ENCODE measurements at regions not wholly inside any gene's neighbourhood (a gene's known extent, or its start where the extent isn't known, plus 50 kb on each side); places are given as distances from the start of the nearest gene placed in this dataset.

DNA sequence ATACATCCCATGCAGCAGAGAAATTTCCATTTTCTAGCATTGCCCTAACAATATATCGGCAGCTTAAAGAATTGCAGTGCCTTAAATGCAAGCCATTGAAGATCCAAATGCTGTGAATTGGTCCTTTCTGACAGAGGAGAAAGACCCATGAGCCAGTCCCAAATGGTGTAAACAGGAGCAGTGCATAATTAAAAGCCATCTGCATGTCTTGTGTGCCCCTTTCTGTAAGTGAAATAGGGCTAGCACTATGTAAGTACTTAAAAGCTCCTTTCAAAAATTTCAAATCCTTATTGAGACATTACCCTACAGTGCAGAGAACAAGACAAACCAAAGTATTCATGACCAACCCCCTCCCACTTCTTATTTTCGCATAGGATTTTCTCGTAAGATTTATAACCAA, 108.7 kb upstream of the LCORL start:
- Histone ChIP-seq H3K4me1 (no peaks in the 10 kb centered on the region), H3K4me3 (no peak overlapping the region), H3K27me3 (no peaks in the 10 kb centered on the region), H3K9me3 (no peaks in the 10 kb centered on the region), H3K36me3 (no peaks in the 10 kb centered on the region), H3K27ac (no peak overlapping the region)
- DNase-seq (ENCODE audit: low spot score in 2 of 2): no peak
- intact Hi-C loops (cut with DNase I): no loop called here
- TF ChIP-seq, protein P1, sequence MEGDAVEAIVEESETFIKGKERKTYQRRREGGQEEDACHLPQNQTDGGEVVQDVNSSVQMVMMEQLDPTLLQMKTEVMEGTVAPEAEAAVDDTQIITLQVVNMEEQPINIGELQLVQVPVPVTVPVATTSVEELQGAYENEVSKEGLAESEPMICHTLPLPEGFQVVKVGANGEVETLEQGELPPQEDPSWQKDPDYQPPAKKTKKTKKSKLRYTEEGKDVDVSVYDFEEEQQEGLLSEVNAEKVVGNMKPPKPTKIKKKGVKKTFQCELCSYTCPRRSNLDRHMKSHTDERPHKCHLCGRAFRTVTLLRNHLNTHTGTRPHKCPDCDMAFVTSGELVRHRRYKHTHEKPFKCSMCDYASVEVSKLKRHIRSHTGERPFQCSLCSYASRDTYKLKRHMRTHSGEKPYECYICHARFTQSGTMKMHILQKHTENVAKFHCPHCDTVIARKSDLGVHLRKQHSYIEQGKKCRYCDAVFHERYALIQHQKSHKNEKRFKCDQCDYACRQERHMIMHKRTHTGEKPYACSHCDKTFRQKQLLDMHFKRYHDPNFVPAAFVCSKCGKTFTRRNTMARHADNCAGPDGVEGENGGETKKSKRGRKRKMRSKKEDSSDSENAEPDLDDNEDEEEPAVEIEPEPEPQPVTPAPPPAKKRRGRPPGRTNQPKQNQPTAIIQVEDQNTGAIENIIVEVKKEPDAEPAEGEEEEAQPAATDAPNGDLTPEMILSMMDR (IDR thresholded peaks at IDR 0.05): no peak

DNA sequence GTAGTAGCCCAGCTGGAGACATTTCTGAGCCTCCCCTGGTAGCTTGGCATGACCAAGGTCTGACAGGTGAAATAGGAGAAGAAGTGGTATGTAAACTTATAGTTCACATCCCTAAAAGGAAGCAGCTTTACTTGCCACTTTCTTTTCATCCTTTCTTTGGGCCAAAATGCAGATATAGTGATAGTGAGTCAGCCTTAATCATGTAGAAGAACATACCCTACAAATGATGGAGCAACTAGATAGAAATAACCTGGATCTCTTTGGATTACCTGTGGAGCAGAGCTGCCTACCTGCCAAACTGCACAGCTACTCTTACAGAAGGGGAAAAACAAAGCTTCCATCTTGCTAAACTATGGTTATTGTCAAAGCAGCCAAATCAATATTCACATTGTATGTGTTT, 106.7 kb upstream of the LCORL start:
- Histone ChIP-seq H3K4me1 (no peaks in the 10 kb centered on the region), H3K27me3 (no peaks in the 10 kb centered on the region), H3K36me3 (no peaks in the 10 kb centered on the region), H3K27ac (no peak overlapping the region), H3K9me3 (no peaks in the 10 kb centered on the region), H3K4me3 (no peak overlapping the region)
- TF ChIP-seq, protein P1 (IDR thresholded peaks at IDR 0.05): no peak
- intact Hi-C loops (cut with DNase I): no loop called here
- DNase-seq (ENCODE audit: low spot score in 2 of 2): no peak

DNA sequence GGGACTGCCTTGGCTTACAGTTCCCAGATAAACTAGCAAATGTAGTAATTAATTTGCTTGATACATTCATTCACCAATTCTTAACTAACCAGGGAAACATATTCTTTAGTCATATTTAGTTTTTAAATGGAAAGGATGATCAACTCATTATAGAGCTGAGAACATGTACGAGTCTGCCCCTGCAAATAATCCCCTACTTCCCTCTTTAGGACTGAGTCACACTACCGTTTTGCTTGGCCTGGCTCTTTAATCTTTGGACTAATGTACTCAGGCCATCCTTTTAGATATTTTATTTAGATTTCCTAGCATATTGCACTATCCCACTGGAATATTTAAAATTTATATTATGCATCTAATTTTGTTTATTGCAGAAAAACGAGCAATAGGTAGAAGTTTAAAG, 105.5 kb upstream of the LCORL start:
- no peaks in the 10 kb centered on the region for H3K9me3 ChIP-seq
- H3K27ac ChIP-seq: no peak overlapping the region
- H3K4me3 ChIP-seq: no peak overlapping the region
- intact Hi-C loops (cut with DNase I): no loop called here
- no peaks in the 10 kb centered on the region for H3K36me3 ChIP-seq
- H3K27me3 ChIP-seq: no peaks in the 10 kb centered on the region
- TF ChIP-seq, protein P1 (IDR thresholded peaks at IDR 0.05): no peak
- no peak for DNase-seq (ENCODE audit: low spot score in 2 of 2)
- no peaks in the 10 kb centered on the region for H3K4me1 ChIP-seq

DNA sequence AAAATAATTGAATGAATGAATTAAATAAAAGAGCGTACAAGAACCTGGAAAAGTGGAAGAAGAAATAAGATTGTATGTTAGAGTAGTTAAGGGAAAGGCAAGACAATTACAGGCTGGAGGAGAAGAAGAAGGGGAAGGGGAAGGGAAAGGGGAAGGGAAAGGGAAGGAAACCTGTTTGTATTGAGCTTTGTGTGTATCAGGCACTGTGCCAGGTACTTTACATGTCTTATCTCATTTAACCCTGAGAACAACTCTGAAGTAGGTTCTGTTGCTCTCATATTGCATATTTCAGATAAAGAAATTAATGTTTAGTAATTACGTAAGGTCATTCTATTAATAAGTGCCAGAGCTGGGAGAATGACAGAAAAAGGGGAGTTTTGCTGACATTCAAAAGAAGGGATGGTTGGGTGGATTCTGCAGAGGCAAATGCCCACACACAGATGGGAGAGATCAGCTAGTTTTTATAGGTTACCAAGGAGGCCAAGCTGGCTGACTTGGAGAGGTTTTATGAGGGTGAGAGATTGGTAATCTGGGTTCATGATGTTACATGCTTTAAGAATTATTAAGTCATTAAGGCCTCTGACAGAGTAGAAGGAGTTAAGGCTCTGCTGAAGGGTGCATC, 92.3 kb upstream of the LCORL start:
- intact Hi-C loops (cut with DNase I): no loop called here
- TF ChIP-seq, protein P1 (IDR thresholded peaks at IDR 0.05): no peak
- H3K4me1 ChIP-seq: no peaks in the 10 kb centered on the region

DNA sequence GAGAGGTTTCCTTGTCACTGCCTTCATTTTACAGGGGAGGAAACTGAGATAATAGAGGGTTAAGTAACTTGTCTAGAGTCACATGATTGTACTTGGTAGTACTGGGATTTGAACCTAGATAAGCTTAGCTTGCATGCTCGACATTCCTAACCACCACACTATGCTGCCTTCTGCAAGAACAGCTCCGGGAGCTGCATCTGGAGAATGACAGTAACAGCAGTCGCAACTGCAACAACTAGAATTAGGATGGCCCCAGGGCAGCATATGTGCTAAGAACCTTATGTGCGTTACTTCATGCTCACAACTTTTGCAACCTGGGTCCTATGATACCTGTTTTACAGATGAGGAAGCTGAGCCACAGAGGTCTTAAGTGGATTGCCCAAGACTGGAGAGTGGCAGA, 89.5 kb upstream of the LCORL start:
- no peak for DNase-seq (ENCODE audit: low spot score in 2 of 2)
- intact Hi-C loops (cut with DNase I): no loop called here
- no peaks in the 10 kb centered on the region for H3K27me3 ChIP-seq
- no peaks in the 10 kb centered on the region for H3K9me3 ChIP-seq
- no peaks in the 10 kb centered on the region for H3K36me3 ChIP-seq
- no peak overlapping the region for H3K4me3 ChIP-seq
- H3K27ac ChIP-seq: no peak overlapping the region
- no peaks in the 10 kb centered on the region for H3K4me1 ChIP-seq
- TF ChIP-seq, protein P1 (IDR thresholded peaks at IDR 0.05): no peak

More for the DNA sequence above, 92.3 kb upstream of the LCORL start:
- Histone ChIP-seq H3K9me3 (no peaks in the 10 kb centered on the region), H3K4me3 (no peak overlapping the region), H3K27ac (no peak overlapping the region), H3K36me3 (no peaks in the 10 kb centered on the region), H3K27me3 (no peaks in the 10 kb centered on the region)
- no peak for DNase-seq (ENCODE audit: low spot score in 2 of 2)

GRCh38 chr4:18110099-18110498, 88.5 kb upstream of the LCORL start:
- H3K27ac ChIP-seq: no peak overlapping the region
- TF ChIP-seq, protein P1 (IDR thresholded peaks at IDR 0.05): no peak

More at GRCh38 chr4:18110099-18110498, 88.5 kb upstream of the LCORL start:
- intact Hi-C loops (cut with DNase I): no loop called here
- no peaks in the 10 kb centered on the region for H3K4me1 ChIP-seq
- no peak overlapping the region for H3K4me3 ChIP-seq
- no peaks in the 10 kb centered on the region for H3K9me3 ChIP-seq
- no peak for DNase-seq (ENCODE audit: low spot score in 2 of 2)
- H3K36me3 ChIP-seq: no peaks in the 10 kb centered on the region
- H3K27me3 ChIP-seq: no peaks in the 10 kb centered on the region

Measured in ascending aorta (tissue), 2 donors.